ENCODE measurements at regions not wholly inside any gene's neighbourhood (a gene's known extent, or its start where the extent isn't known, plus 50 kb on each side); places are given as distances from the start of the nearest gene placed in this dataset.
"Not testable (repeated sequence)": the region's sequence is repeated elsewhere in the genome, so short reads cannot be mapped to it uniquely, and the experiment has no call there.

DNA sequence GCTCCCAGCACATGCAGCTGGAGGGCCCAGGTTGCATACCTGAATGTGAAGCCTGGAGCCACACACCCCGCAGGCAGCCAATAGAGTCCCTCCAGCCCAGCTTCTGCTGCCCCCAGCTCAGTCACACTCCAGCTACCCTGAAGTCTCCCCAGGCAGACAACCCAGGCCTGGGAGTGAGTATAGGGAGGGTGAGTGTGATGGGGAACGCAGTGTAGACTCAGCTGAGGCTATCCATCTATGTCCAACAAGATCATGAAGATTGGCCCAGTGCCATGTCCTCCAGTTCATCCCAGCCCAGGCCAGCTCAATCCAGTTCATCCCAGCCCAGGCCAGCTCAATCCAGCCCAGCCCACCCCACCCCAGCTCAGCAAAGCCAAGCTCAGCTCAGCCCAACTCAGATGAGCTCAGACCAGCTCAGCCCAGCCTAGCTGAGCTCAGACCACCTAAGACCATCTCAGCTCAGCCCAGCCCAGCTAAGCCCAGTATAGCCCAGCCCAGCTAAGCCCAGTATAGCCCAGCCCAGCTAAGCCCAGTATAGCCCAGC is 330.4 kb downstream of the TMEM121 start:
- Histone ChIP-seq H3K9me3 (ENCODE audit: control insufficient read depth in 2 of 2, insufficient read depth in 1 of 2, low read depth in 1 of 2, low read length in 1 of 2) (peaks cover 7 to 28% of the 10 kb centered on the region in 2 donors), H3K4me3 (ENCODE audit: low read depth in 1 of 2, low read length in 2 of 2) (no peak overlapping the region), H3K27ac (ENCODE audit: low read depth in 2 of 2, low read length in 1 of 2) (no peak overlapping the region), H3K27me3 (ENCODE audit: control insufficient read depth in 1 of 2, insufficient read depth in 2 of 2, low read length in 2 of 2) (no peaks in the 10 kb centered on the region), H3K36me3 (ENCODE audit: control insufficient read depth in 2 of 2, insufficient read depth in 2 of 2, low read length in 1 of 2) (no peaks in the 10 kb centered on the region), H3K4me1 (ENCODE audit: control insufficient read depth in 2 of 2, insufficient read depth in 2 of 2, low read length in 1 of 2) (no peaks in the 10 kb centered on the region)
- 84 to 93% methylated on average over 2 of the region's 2 CpGs for WGBS, 2 donors

DNA sequence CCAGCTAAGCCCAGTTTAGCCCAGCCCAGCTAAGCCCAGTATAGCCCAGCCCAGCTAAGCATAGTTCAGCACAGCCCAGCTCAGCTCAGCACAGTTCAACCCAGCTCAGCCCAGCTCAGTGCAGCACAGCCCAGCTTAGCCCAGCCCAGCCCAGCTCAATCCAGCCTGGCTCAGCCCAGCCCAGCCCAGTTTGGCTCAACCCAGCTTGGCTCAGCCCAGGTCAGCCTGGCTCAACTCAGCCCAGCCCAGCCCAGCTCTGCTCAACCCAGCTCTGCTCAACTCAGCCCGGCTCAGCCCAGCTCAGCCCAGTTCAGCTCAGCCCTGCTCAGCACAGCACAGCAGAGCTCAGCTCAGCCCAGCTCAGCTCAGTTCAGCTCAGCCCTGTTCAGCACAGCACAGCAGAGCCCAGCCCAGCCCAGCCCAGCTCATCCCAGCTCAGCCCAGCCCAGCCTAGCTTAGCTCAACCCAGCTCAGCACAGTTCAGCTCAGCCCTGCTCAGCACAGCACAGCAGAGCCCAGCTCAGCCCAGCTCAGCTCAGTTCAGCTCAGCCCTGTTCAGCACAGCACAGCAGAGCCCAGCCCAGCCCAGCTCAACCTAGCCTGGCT is 330.9 kb downstream of the TMEM121 start:
- Histone ChIP-seq H3K27ac (ENCODE audit: low read depth in 2 of 2, low read length in 1 of 2) (no peak overlapping the region), H3K27me3 (ENCODE audit: control insufficient read depth in 1 of 2, insufficient read depth in 2 of 2, low read length in 2 of 2) (no peaks in the 10 kb centered on the region), H3K4me1 (ENCODE audit: control insufficient read depth in 2 of 2, insufficient read depth in 2 of 2, low read length in 1 of 2) (no peaks in the 10 kb centered on the region), H3K36me3 (ENCODE audit: control insufficient read depth in 2 of 2, insufficient read depth in 2 of 2, low read length in 1 of 2) (no peaks in the 10 kb centered on the region), H3K9me3 (ENCODE audit: control insufficient read depth in 2 of 2, insufficient read depth in 1 of 2, low read depth in 1 of 2, low read length in 1 of 2) (peaks cover 7 to 28% of the 10 kb centered on the region in 2 donors), H3K4me3 (ENCODE audit: low read depth in 1 of 2, low read length in 2 of 2) (no peak overlapping the region)
- 73 to 85% methylated on average over 1 of the region's 1 CpG for WGBS, 2 donors

DNA sequence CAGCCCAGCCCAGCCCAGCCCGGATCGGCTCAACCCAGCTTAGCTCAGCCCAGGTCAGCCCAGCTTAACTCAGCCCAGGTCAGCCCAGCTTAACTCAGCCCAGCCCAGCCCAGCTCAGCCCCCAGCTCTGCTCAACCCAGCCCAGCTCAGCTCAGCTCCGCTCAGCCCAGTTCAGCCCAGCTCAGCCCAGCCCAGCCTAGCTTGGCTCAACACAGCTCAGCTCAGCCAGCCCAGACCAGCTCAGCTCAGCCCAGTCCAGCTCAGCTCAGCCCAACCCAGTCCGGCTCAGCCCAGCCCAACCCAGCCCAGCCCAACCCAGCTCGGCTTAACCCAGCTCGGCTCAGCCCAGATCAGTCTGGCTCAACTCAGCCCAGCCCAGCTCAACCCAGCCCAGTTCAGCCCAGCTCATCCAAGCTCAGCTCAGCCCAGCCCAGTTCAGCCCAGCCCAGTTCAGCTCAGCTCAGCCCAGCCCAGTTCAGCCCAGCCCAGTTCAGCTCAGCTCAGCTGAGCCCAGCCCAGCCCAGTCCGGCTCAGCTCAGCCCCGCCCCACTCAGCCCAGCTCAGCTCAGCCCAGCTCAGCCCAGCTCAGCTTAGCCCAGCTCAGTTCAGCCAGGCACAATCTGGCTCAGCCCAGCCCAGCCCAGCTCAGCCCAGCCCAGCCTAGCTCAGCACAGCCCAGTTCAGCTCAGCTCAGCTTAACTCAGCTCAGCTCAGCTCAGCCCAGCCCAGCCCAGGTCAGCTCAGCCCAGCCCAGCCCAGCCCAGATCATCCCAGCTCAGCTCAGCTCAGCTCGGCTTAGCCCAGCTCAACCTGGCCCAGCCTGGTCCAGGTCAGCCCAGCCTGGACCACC is 331.7 kb downstream of the TMEM121 start:
- 71 to 73% methylated on average over 9 of the region's 9 CpGs for WGBS, 2 donors
- H3K4me3 ChIP-seq (ENCODE audit: low read depth in 1 of 2, low read length in 2 of 2) = no peak overlapping the region

DNA sequence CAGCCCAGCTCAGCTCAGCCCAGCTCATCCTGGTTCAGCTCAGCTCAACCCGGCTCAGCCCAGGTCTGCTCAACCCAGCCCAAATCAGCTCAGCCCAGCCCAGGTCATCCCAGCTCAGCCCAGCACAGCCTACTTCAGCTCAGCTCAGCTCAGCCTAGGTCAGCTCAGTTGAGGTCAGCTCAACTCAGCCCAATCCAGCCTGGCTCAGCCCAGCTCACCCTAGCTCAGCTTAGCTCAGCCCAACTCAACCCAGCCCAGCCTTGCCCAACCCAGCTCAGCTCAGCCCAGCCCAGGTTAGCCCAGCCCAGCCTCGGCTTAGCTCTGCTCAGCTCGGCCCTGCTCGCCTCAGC is 332.3 kb downstream of the TMEM121 start:
- Histone ChIP-seq H3K4me1 (ENCODE audit: control insufficient read depth in 2 of 2, insufficient read depth in 2 of 2, low read length in 1 of 2) (no peaks in the 10 kb centered on the region), H3K27me3 (ENCODE audit: control insufficient read depth in 1 of 2, insufficient read depth in 2 of 2, low read length in 2 of 2) (no peaks in the 10 kb centered on the region), H3K36me3 (ENCODE audit: control insufficient read depth in 2 of 2, insufficient read depth in 2 of 2, low read length in 1 of 2) (no peaks in the 10 kb centered on the region), H3K4me3 (ENCODE audit: low read depth in 1 of 2, low read length in 2 of 2) (no peak overlapping the region), H3K27ac (ENCODE audit: low read depth in 2 of 2, low read length in 1 of 2) (no peak overlapping the region), H3K9me3 (ENCODE audit: control insufficient read depth in 2 of 2, insufficient read depth in 1 of 2, low read depth in 1 of 2, low read length in 1 of 2) (peaks cover 7 to 28% of the 10 kb centered on the region in 2 donors)
- WGBS, 2 donors = 84 to 88% methylated on average over 4 of the region's 4 CpGs

More for the DNA sequence above, 331.7 kb downstream of the TMEM121 start:
- Histone ChIP-seq H3K36me3 (ENCODE audit: control insufficient read depth in 2 of 2, insufficient read depth in 2 of 2, low read length in 1 of 2) (no peaks in the 10 kb centered on the region), H3K27me3 (ENCODE audit: control insufficient read depth in 1 of 2, insufficient read depth in 2 of 2, low read length in 2 of 2) (no peaks in the 10 kb centered on the region), H3K9me3 (ENCODE audit: control insufficient read depth in 2 of 2, insufficient read depth in 1 of 2, low read depth in 1 of 2, low read length in 1 of 2) (peaks cover 7 to 28% of the 10 kb centered on the region in 2 donors), H3K27ac (ENCODE audit: low read depth in 2 of 2, low read length in 1 of 2) (no peak overlapping the region), H3K4me1 (ENCODE audit: control insufficient read depth in 2 of 2, insufficient read depth in 2 of 2, low read length in 1 of 2) (no peaks in the 10 kb centered on the region)

DNA sequence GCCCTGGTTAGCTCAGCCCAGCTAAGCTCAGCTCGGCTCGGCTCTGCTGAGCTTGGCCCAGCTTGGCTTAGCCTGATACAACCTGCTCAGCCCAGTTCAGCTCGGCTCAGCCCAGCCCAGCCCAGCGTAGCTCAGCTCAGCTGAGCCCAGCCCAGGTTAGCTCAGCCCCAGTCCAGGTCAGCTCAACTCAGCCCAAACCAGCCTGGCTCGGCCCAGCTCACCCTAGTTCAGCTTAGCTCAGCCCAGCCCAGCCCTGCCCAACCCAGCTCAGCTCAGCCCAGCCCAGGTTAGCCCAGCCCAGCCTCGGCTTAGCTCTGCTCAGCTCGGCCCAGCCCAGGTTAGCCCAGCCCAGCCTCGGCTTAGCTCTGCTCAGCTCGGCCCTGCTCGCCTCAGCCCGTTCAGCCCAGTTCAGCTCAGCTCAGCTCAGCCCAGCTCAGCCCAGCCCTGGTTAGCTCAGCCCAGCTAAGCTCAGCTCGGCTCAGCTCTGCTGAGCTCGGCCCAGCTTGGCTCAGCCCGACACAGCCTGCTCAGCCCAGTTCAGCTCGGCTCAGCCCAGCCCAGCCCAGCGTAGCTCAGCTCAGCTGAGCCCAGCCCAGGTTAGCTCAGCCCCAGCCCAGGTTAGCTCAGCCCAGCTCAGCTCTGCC is 332.8 kb downstream of the TMEM121 start:
- H3K4me1 ChIP-seq (ENCODE audit: control insufficient read depth in 2 of 2, insufficient read depth in 2 of 2, low read length in 1 of 2); H3K4me3 ChIP-seq (ENCODE audit: low read depth in 1 of 2, low read length in 2 of 2); H3K36me3 ChIP-seq (ENCODE audit: control insufficient read depth in 2 of 2, insufficient read depth in 2 of 2, low read length in 1 of 2); H3K27ac ChIP-seq (ENCODE audit: low read depth in 2 of 2, low read length in 1 of 2); H3K27me3 ChIP-seq (ENCODE audit: control insufficient read depth in 1 of 2, insufficient read depth in 2 of 2, low read length in 2 of 2): not testable (repeated sequence)
- 68 to 79% methylated on average over 16 of the region's 16 CpGs for WGBS, 2 donors
- peaks cover 7 to 28% of the 10 kb centered on the region in 2 donors for H3K9me3 ChIP-seq (ENCODE audit: control insufficient read depth in 2 of 2, insufficient read depth in 1 of 2, low read depth in 1 of 2, low read length in 1 of 2)

DNA sequence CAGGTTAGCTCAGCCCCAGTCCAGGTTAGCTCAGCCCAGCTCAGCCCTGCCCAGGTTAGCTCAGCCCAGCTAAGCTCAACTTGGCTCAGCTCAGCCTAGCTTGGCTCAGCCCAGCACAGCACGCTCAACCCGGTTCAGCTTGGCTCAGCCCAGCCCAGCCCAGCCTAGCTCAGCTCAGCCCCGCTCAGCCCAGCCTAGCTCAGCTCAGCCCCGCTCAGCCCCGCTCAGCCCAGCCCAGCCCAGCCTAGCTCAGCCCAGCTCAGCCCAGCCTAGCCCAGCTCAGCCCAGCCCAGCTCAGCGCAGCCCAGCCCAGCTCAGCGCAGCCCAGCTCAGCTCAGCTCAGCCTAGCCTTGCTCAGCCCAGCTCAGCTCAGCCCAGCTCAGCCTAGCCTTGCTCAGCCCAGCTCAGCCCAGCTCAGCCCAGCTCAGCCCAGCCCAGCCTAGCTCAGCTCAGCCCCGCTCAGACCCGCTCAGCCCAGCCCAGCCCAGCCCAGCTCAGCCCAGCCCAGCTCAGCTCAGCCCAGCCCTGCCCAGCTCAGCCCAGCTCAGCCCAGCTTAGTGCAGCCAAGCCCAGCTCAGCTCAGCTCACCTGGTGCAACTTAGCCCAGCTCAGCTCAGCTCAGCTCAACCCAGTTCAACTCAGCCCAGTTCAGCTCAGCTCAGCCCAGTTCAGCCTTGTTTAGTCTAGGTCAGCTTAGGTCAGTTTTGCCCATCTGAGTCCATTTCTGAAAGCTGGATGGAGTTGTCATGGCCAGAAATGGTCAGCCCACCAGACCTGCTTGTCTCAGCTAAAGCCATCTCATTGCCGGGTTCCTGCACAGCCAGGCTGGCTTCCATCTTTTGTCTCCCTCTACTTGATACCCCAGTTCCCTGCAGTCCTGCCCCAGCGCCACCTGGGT is 333.6 kb downstream of the TMEM121 start:
- H3K36me3 ChIP-seq (ENCODE audit: control insufficient read depth in 2 of 2, insufficient read depth in 2 of 2, low read length in 1 of 2) = no peaks in the 10 kb centered on the region
- peaks cover 7 to 28% of the 10 kb centered on the region in 2 donors for H3K9me3 ChIP-seq (ENCODE audit: control insufficient read depth in 2 of 2, insufficient read depth in 1 of 2, low read depth in 1 of 2, low read length in 1 of 2)
- no peaks in the 10 kb centered on the region for H3K4me1 ChIP-seq (ENCODE audit: control insufficient read depth in 2 of 2, insufficient read depth in 2 of 2, low read length in 1 of 2)
- 82 to 87% methylated on average over 9 to 11 of the region's 11 CpGs for WGBS, 2 donors
- H3K4me3 ChIP-seq (ENCODE audit: low read depth in 1 of 2, low read length in 2 of 2) = no peak overlapping the region
- H3K27ac ChIP-seq (ENCODE audit: low read depth in 2 of 2, low read length in 1 of 2) = no peak overlapping the region
- H3K27me3 ChIP-seq (ENCODE audit: control insufficient read depth in 1 of 2, insufficient read depth in 2 of 2, low read length in 2 of 2) = no peaks in the 10 kb centered on the region

DNA sequence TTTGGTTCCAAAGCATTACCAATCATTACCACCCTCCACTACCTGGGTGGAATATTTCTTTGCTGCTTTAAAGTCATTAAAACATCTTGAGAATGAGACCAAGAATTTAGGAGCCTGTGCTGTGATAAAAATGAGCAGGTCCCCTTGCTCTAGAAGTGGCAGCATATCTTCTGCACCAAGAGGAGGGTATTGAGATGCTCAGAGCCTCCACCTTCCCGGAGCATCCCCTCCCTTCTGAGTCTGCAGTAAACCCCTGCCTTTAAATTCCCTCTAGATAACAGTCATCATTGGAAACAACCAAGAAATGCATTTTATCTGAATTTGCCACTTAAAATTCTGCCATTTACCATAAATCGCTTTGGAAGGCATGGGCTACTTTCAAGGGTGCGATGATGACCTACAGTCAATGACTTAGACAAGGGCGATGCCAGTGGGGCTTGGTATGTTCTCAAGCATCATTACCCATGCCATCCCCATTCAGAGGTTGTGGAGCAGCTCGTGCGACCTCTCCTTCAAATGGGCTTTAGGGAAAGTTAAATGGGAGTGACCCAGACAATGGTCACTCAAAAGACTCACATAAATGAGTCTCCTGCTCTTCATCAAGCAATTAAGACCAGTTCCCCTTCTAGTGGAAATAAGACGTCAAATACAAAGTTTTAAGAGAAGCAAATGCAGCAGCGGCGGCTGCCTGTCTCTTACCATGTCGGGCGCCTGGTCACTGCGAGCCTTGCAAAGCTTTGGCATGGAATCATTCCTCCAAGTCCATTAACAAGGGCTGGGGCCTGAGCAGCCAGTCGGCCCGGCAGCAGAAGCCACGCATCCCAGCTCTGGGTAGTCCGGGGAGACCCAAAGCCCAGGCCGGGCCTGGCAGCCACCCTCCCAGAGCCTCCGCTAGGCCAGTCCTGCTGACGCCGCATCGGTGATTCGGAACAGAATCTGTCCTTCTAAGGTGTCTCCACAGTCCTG is 334.5 kb downstream of the TMEM121 start:
- WGBS, 2 donors = 79 to 83% methylated on average over 22 of the region's 22 CpGs
- Histone ChIP-seq H3K4me1 (ENCODE audit: control insufficient read depth in 2 of 2, insufficient read depth in 2 of 2, low read length in 1 of 2) (no peaks in the 10 kb centered on the region), H3K27me3 (ENCODE audit: control insufficient read depth in 1 of 2, insufficient read depth in 2 of 2, low read length in 2 of 2) (no peaks in the 10 kb centered on the region), H3K9me3 (ENCODE audit: control insufficient read depth in 2 of 2, insufficient read depth in 1 of 2, low read depth in 1 of 2, low read length in 1 of 2) (peaks cover 7 to 24% of the 10 kb centered on the region in 2 donors), H3K36me3 (ENCODE audit: control insufficient read depth in 2 of 2, insufficient read depth in 2 of 2, low read length in 1 of 2) (no peaks in the 10 kb centered on the region), H3K27ac (ENCODE audit: low read depth in 2 of 2, low read length in 1 of 2) (no peak overlapping the region), H3K4me3 (ENCODE audit: low read depth in 1 of 2, low read length in 2 of 2) (no peak overlapping the region)

DNA sequence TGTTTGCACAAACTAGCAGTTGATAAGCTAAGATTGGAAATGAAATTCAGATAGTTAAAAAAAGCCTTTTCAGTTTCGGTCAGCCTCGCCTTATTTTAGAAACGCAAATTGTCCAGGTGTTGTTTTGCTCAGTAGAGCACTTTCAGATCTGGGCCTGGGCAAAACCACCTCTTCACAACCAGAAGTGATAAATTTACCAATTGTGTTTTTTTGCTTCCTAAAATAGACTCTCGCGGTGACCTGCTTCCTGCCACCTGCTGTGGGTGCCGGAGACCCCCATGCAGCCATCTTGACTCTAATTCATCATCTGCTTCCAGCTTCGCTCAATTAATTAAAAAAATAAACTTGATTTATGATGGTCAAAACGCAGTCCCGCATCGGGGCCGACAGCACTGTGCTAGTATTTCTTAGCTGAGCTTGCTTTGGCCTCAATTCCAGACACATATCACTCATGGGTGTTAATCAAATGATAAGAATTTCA is 335.6 kb downstream of the TMEM121 start:
- no peak overlapping the region for H3K4me3 ChIP-seq (ENCODE audit: low read depth in 1 of 2, low read length in 2 of 2)
- H3K36me3 ChIP-seq (ENCODE audit: control insufficient read depth in 2 of 2, insufficient read depth in 2 of 2, low read length in 1 of 2) = no peaks in the 10 kb centered on the region
- H3K9me3 ChIP-seq (ENCODE audit: control insufficient read depth in 2 of 2, insufficient read depth in 1 of 2, low read depth in 1 of 2, low read length in 1 of 2) = peaks cover 7 to 21% of the 10 kb centered on the region in 2 donors
- no peaks in the 10 kb centered on the region for H3K4me1 ChIP-seq (ENCODE audit: control insufficient read depth in 2 of 2, insufficient read depth in 2 of 2, low read length in 1 of 2)
- no peak overlapping the region for H3K27ac ChIP-seq (ENCODE audit: low read depth in 2 of 2, low read length in 1 of 2)
- 67 to 73% methylated on average over 11 of the region's 11 CpGs for WGBS, 2 donors
- no peaks in the 10 kb centered on the region for H3K27me3 ChIP-seq (ENCODE audit: control insufficient read depth in 1 of 2, insufficient read depth in 2 of 2, low read length in 2 of 2)
